ENCODE measurements at regions not wholly inside any gene's neighbourhood (a gene's known extent, or its start where the extent isn't known, plus 50 kb on each side); places are given as distances from the start of the nearest gene placed in this dataset.

- Histone ChIP-seq H3K9me3 (ENCODE audit: insufficient read depth in 2 of 2, low read depth in 1 of 2, low read length in 1 of 2) (no peaks in the 10 kb centered on the region), H2BK5ac (ENCODE audit: low read depth, low read length) (no peak overlapping the region), H3K56ac (replicated peaks; ENCODE audit: insufficient read length, low read depth, low read length) (no peak overlapping the region), H3K4me1 (replicated peaks in 1 of 4; ENCODE audit: control insufficient read depth in 3 of 4, insufficient read depth in 4 of 4, low read length in 3 of 4) (peaks cover 0 to 3% (median 0%) of the 10 kb centered on the region in 4 experiments; a peak in 2 of 7 replicates), H3K27ac (ENCODE audit: low read depth, low read length) (no peak overlapping the region), H3K14ac (ENCODE audit: insufficient read length) (no peak overlapping the region), H3K23ac (ENCODE audit: insufficient read length) (no peak overlapping the region), H3K9ac (replicated peaks in 1 of 4; ENCODE audit: extremely low read depth in 1 of 4, low read depth in 3 of 4, low read length in 3 of 4) (no peak overlapping the region), H3K4ac (replicated peaks; ENCODE audit: insufficient read length, low read depth, low read length) (no peak overlapping the region), H3K4me2 (ENCODE audit: insufficient read depth in 1 of 2, low read depth in 2 of 2, low read length in 2 of 2) (no peak overlapping the region), H3K4me3 (ENCODE audit: extremely low read depth in 1 of 4, insufficient read depth in 2 of 4, low read depth in 3 of 4, low read length in 4 of 4) (no peak overlapping the region), H3K36me3 (ENCODE audit: control insufficient read depth in 2 of 4, insufficient read depth in 4 of 4, low read length in 3 of 4) (no peaks in the 10 kb centered on the region), H2BK12ac (ENCODE audit: low read depth, low read length) (no peak overlapping the region), H3K18ac (ENCODE audit: extremely low read depth, low read length) (no peak overlapping the region), H4K91ac (replicated peaks; ENCODE audit: insufficient read length, low read length) (no peak overlapping the region), H3K79me2 (ENCODE audit: control insufficient read depth in 1 of 2, insufficient read depth in 2 of 2, low read length in 2 of 2) (no peaks in the 10 kb centered on the region), H2BK15ac (ENCODE audit: low read length) (no peak overlapping the region), H3K79me1 (ENCODE audit: low read depth, low read length) (no peaks in the 10 kb centered on the region), H2BK20ac (ENCODE audit: low read length) (0 out of 2 replicates have a peak overlapping the region, but pooled peaks have one; percentile 48), H4K5ac (ENCODE audit: insufficient read length, low read depth, low read length) (no peak overlapping the region), H2AFZ (ENCODE audit: low read length) (no peak overlapping the region), H4K8ac (ENCODE audit: extremely low read depth, insufficient read depth, low read length) (no peak overlapping the region), H2BK120ac (replicated peaks; ENCODE audit: low read depth, low read length) (no peak overlapping the region), H2AK5ac (ENCODE audit: low read depth, low read length) (no peak overlapping the region), H3K27me3 (replicated peaks in 1 of 4; ENCODE audit: control insufficient read depth in 3 of 4, extremely low read depth in 1 of 4, insufficient read depth in 3 of 4, low read length in 3 of 4) (no peaks in the 10 kb centered on the region), H3K23me2 (ENCODE audit: low read depth, low read length) (no peaks in the 10 kb centered on the region), H4K20me1 (replicated peaks in 1 of 2; ENCODE audit: control insufficient read depth in 1 of 2, insufficient read depth in 2 of 2, low read length in 2 of 2) (no peaks in the 10 kb centered on the region)
- ChIA-PET POLR2A (ENCODE audit: partially characterized antibody) (interaction anchor here (1.0 kb wide), 1 partner anchor 8 kb away, joined by 4 read pairs; no protein-coding TSS in a partner anchor), CTCF (ENCODE audit: partially characterized antibody) (interaction anchor here (0.8 to 1.6 kb wide), 6 partner anchors 8 to 177 kb away, joined by 3 to 7 read pairs (median 4); no protein-coding TSS in a partner anchor)
- FAIRE-seq, result no peak
- peak in 1 of 3 experiments; percentile 2; a peak in 1 of 4 replicates for TF ChIP-seq CTCF (IDR thresholded peaks at IDR 0.05; ENCODE audit: control extremely low read depth in 1 of 3, insufficient read depth in 1 of 3, low read depth in 1 of 3, low read length in 3 of 3)
- no peak for TF ChIP-seq NRF1 (IDR thresholded peaks at IDR 0.05; ENCODE audit: low read depth, low read length)
- peak; percentile 18 to 34; a peak in 3 of 4 replicates for TF ChIP-seq RAD21 (IDR thresholded peaks at IDR 0.05 in 1 of 2, conservative IDR thresholded peaks at IDR 0.05 in 1 of 2; ENCODE audit: low read depth in 2 of 2, low read length in 2 of 2)
- 88% methylated on average over 17 of the region's 17 CpGs; no CpG with 5 or more reads in 1 of the 2 experiments for WGBS, 2 experiments (ENCODE audit: extremely low coverage in 1 of 2, insufficient coverage in 1 of 2, insufficient read length in 1 of 2, insufficient replicate concordance in 2 of 2, low coverage in 1 of 2, low lambda C conversion rate in 2 of 2, missing lambda C conversion rate in 1 of 2)
- peak in 1 of 2 experiments; percentile 39 for DNase-seq (ENCODE audit: low read depth in 1 of 2, low spot score in 2 of 2)
Observed at GRCh38 chr15:100728371-100729201, 126.2 kb downstream of the ASB7 start.

Measured in H1 (cell line).